Kidney (tissue), 13 donors: ENCODE measurements at regions not wholly inside any gene's neighbourhood (a gene's known extent, or its start where the extent isn't known, plus 50 kb on each side); places are given as distances from the start of the nearest gene placed in this dataset.

Experiments used
- DNase-seq, 5 donors: peaks; one replicate each; pipeline ENCODE4 v3.0.0-alpha.2; 2013 to 2020
- FAIRE-seq: peaks from 2 replicates; lab custom pipeline; 2012; peaks lifted over from hg19 to GRCh38; lab: Jason Lieb, UNC
- H3K27ac ChIP-seq, 2 donors: one replicate each; pipeline ENCODE4 v1.7.0; 2013; ENCODE audit warnings: low read depth in 2 of 2, low read length in 2 of 2, inconsistent platforms in 1 of 2
- H3K27me3 ChIP-seq: one replicate; pipeline ENCODE4 v1.7.1; 2013; ENCODE audit warnings: low read length, inconsistent platforms; ENCODE audit not compliant: control insufficient read depth, insufficient read depth
- H3K36me3 ChIP-seq, 3 donors: one replicate each; pipeline versions ENCODE4 v1.7.0 to v1.7.1; 2013; ENCODE audit warnings: low read length in 3 of 3, control low read depth in 1 of 3, inconsistent platforms in 1 of 3; ENCODE audit not compliant: insufficient read depth in 3 of 3, control insufficient read depth in 2 of 3
- H3K4me1 ChIP-seq, 3 donors: one replicate each; pipeline versions ENCODE4 v1.7.0 to v1.7.1; 2013; ENCODE audit warnings: low read length in 3 of 3, inconsistent platforms in 1 of 3, low read depth in 1 of 3; ENCODE audit not compliant: control insufficient read depth in 2 of 3, insufficient read depth in 2 of 3
- H3K4me3 ChIP-seq, 3 donors: one replicate each; pipeline versions ENCODE4 v1.7.0 to v1.8.1; 2013; ENCODE audit warnings: low read length in 3 of 3, control low read depth in 1 of 3, inconsistent platforms in 1 of 3
- H3K9ac ChIP-seq, 3 donors: one replicate each; pipeline versions ENCODE4 v1.7.0 to v1.7.1; 2013; ENCODE audit warnings: low read length in 3 of 3, control low read depth in 1 of 3, inconsistent platforms in 1 of 3
- H3K9me3 ChIP-seq, 3 donors: one replicate each; pipeline versions ENCODE4 v1.7.0 to v1.7.1; 2013; ENCODE audit warnings: low read length in 3 of 3, control low read depth in 1 of 3, inconsistent platforms in 1 of 3; ENCODE audit not compliant: control insufficient read depth in 2 of 3, insufficient read depth in 1 of 3
- CTCF ChIP-seq: IDR thresholded peaks from 3 replicates; pipeline ENCODE4 v1.5.1; 2012; ENCODE audit warnings: mild to moderate bottlenecking, moderate library complexity, borderline replicate concordance; ENCODE audit not compliant: insufficient read depth; ENCODE audit errors: extremely low read depth
- intact Hi-C: fragments of 100-400 bp; cut with DNase I; formaldehyde crosslinking; loops from one replicate; pipeline ENCODE4 v1.11.1; 2022
- donor health status: control.
- donor health status: control.
- donor health status: control.
- donor health status: control.
- donor health status: control.
- donor health status: DM: yes; HTN: yes; CAD: no.
- donor health status: Normal renal cell carcinoma (clear cell type).

- Histone ChIP-seq H3K36me3 (no peaks in the 10 kb centered on the region), H3K4me1 (no peaks in the 10 kb centered on the region), H3K9ac (no peak overlapping the region), H3K27me3 (no peaks in the 10 kb centered on the region), H3K27ac (no peak overlapping the region), H3K9me3 (peaks cover 0 to 7% (median 0%) of the 10 kb centered on the region in 3 donors), H3K4me3 (no peak overlapping the region)
- no peak for DNase-seq
- TF ChIP-seq CTCF: no peak
- FAIRE-seq: no peak
- intact Hi-C loops: no loop called here
These were observed 271.5 kb downstream of the TRIB2 start for GRCh38 chr2:12988279-12988678.

- Histone ChIP-seq H3K36me3 (no peaks in the 10 kb centered on the region), H3K4me1 (no peaks in the 10 kb centered on the region), H3K9ac (no peak overlapping the region), H3K27me3 (no peaks in the 10 kb centered on the region), H3K27ac (no peak overlapping the region), H3K9me3 (peaks cover 0 to 7% (median 0%) of the 10 kb centered on the region in 3 donors), H3K4me3 (no peak overlapping the region)
- intact Hi-C loops: no loop called here
- no peak for DNase-seq
- FAIRE-seq: no peak
- peak; percentile 19 for TF ChIP-seq CTCF
These were observed 273.8 kb downstream of the TRIB2 start for GRCh38 chr2:12990523-12990922.

DNA sequence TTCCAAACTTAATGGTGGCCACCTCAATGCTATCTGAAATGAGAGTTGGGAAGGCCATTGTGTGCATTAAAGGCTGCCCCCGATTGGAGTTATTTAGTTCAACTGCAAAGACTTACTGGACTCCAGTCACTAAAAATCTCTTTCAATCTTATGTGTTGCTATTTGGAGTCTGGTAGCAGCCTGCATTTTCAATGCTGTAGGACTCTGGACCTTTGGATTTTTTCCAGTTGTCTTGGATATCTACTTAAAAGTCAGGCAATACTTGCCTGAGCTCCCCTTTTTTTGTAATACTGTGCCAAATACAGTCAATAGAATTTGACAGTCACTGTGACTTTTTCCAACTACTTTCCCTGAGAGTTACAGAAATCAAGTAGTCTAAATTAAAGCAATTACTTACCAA lies 281.9 kb downstream of the TRIB2 start:
- no peaks in the 10 kb centered on the region for H3K9me3 ChIP-seq
- intact Hi-C loops: no loop called here
- no peak overlapping the region for H3K9ac ChIP-seq
- no peak for TF ChIP-seq CTCF
- H3K27ac ChIP-seq: no peak overlapping the region
- FAIRE-seq: no peak
- no peaks in the 10 kb centered on the region for H3K27me3 ChIP-seq
- no peak overlapping the region for H3K4me3 ChIP-seq
- no peaks in the 10 kb centered on the region for H3K36me3 ChIP-seq
- no peaks in the 10 kb centered on the region for H3K4me1 ChIP-seq
- DNase-seq: no peak
